GM19395 (cell line): ENCODE measurements at regions not wholly inside any gene's neighbourhood (a gene's known extent, or its start where the extent isn't known, plus 50 kb on each side); places are given as distances from the start of the nearest gene placed in this dataset.

ENCODE experiments used
- ATAC-seq: cut with Tn5 transposase; IDR thresholded peaks from one replicate; pipeline ENCODE4 v1.9.1; 2021; ENCODE audit warnings: mild to moderate bottlenecking, moderate library complexity; ENCODE audit not compliant: unreplicated experiment

GRCh38 chr18:25658476-25658875 lies 306.5 kb upstream of the ZNF521 start:
- no peak for ATAC-seq

GRCh38 chr18:25651553-25651952 lies 299.6 kb upstream of the ZNF521 start:
- no peak for ATAC-seq

GRCh38 chr18:25650201-25650941 lies 298.4 kb upstream of the ZNF521 start:
- ATAC-seq: no peak

GRCh38 chr18:25648716-25649260 lies 296.8 kb upstream of the ZNF521 start:
- no peak for ATAC-seq

GRCh38 chr18:25647404-25647803 lies 295.4 kb upstream of the ZNF521 start:
- no peak for ATAC-seq

GRCh38 chr18:25646971-25647370 lies 295.0 kb upstream of the ZNF521 start:
- no peak for ATAC-seq

GRCh38 chr18:25639596-25639995 lies 287.6 kb upstream of the ZNF521 start:
- no peak for ATAC-seq

GRCh38 chr18:25633563-25633962 lies 281.6 kb upstream of the ZNF521 start:
- no peak for ATAC-seq

- no peak for ATAC-seq
Measured at GRCh38 chr18:25630682-25631081, 278.7 kb upstream of the ZNF521 start.

GRCh38 chr18:25621682-25622081 lies 269.7 kb upstream of the ZNF521 start:
- ATAC-seq: no peak

GRCh38 chr18:25621144-25621543 lies 269.2 kb upstream of the ZNF521 start:
- ATAC-seq: no peak

- ATAC-seq: no peak
Measured at GRCh38 chr18:25614168-25614567, 262.2 kb upstream of the ZNF521 start.

GRCh38 chr18:25612466-25612865 lies 260.5 kb upstream of the ZNF521 start:
- ATAC-seq: no peak

- ATAC-seq: no peak
Measured at GRCh38 chr18:25608091-25608490, 256.1 kb upstream of the ZNF521 start.

- ATAC-seq: no peak
Measured at GRCh38 chr18:25604894-25605597, 253.1 kb upstream of the ZNF521 start.

- ATAC-seq: no peak
Measured at GRCh38 chr18:25604196-25604893, 252.4 kb upstream of the ZNF521 start.

- no peak for ATAC-seq
Measured at GRCh38 chr18:25599443-25599842, 247.5 kb upstream of the ZNF521 start.

- no peak for ATAC-seq
Measured at GRCh38 chr18:25597476-25597875, 245.5 kb upstream of the ZNF521 start.

- ATAC-seq: no peak
Measured at GRCh38 chr18:25595274-25596060, 243.5 kb upstream of the ZNF521 start.

GRCh38 chr18:25594351-25594750 lies 242.4 kb upstream of the ZNF521 start:
- ATAC-seq: no peak
